Ascending aorta (tissue), 2 donors: ENCODE measurements at regions not wholly inside any gene's neighbourhood (a gene's known extent, or its start where the extent isn't known, plus 50 kb on each side); places are given as distances from the start of the nearest gene placed in this dataset.

Experiments
- DNase-seq, 2 donors: peaks; one replicate each; pipeline ENCODE4 v3.0.0-alpha.2; 2019; ENCODE audit warnings: low spot score in 2 of 2
- H3K27ac ChIP-seq, 2 donors: fragments of 200-600 bp; sonication (generic); one replicate each; pipeline ENCODE4 v1.5.1; 2016 to 2017; ENCODE audit warnings: mild to moderate bottlenecking in 1 of 2
- H3K27me3 ChIP-seq: fragments of 200-600 bp; sonication (generic); one replicate; pipeline ENCODE4 v1.5.1; 2017
- H3K36me3 ChIP-seq, 2 donors: fragments of 200-600 bp; sonication (generic); one replicate each; pipeline ENCODE4 v1.5.1; 2016
- H3K4me1 ChIP-seq, 2 donors: fragments of 200-600 bp; sonication (generic); one replicate each; pipeline ENCODE4 v1.5.1; 2016 to 2017; ENCODE audit warnings: mild to moderate bottlenecking in 1 of 2
- H3K4me3 ChIP-seq, 2 donors: fragments of 200-600 bp; sonication (generic); one replicate each; pipeline ENCODE4 v1.5.1; 2016 to 2017; ENCODE audit warnings: mild to moderate bottlenecking in 1 of 2
- H3K9me3 ChIP-seq, 2 donors: fragments of 200-600 bp; sonication (generic); one replicate each; pipeline ENCODE4 v1.5.1; 2016
- CTCF ChIP-seq, 3 experiments: fragments of 200-600 bp in 2 of 3; fragments of 450-650 bp in 1 of 3; sonication (generic) in 2 of 3; IDR thresholded peaks; one replicate each; pipeline ENCODE4 v1.5.1; 2016 to 2019; ENCODE audit warnings: antibody characterized with exemption in 3 of 3, mild to moderate bottlenecking in 1 of 3, moderate library complexity in 1 of 3
- intact Hi-C: fragments of 100-400 bp; cut with DNase I; formaldehyde crosslinking; loops from one replicate; pipeline ENCODE4 v1.15.1; 2023

DNA sequence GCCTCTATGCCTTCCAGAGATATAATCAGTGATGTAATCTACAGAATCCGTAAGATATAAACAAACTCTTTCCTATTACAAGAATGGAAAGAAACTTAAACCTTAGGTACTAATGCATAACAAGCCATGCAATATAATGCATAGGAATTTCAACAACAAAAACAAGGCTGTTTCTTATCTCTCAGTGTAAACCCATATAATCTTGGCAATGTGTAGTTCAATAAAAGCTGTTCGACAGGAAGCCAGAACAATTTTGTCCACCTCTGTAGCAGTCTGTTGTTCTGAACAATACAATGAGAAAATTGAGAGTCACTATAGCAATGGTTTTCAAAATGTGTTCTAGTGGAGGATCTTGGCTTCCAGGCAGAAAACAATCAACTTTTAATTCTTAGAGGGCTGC lies 111.5 kb upstream of the FREM2 start:
- no peak for TF ChIP-seq CTCF (IDR thresholded peaks at IDR 0.05)
- Histone ChIP-seq H3K4me3 (no peak overlapping the region), H3K27ac (no peak overlapping the region), H3K4me1 (no peaks in the 10 kb centered on the region), H3K36me3 (no peaks in the 10 kb centered on the region), H3K27me3 (no peaks in the 10 kb centered on the region), H3K9me3 (no peaks in the 10 kb centered on the region)
- no peak for DNase-seq
- intact Hi-C loops, result no loop called here

DNA sequence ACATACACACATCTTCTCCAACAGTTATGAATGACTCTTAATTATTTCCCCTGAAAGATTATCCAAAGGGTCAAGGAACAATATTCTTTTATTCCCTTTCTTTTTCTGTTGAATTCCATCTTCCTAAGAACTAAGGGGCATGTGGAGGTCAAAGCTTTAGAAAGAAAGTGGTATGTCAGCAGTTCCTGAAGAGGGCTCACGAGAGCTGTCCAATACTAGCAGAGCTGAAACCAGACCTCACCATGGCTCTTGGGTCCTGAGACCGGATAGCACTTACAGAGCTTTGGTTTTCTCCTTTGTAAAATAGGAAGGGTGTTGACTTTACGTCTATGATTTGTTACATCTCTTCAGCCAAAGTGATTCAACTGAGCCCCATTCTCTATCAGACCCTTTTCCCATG lies 109.8 kb upstream of the FREM2 start:
- intact Hi-C loops, result no loop called here
- H3K36me3 ChIP-seq, result no peaks in the 10 kb centered on the region
- no peaks in the 10 kb centered on the region for H3K4me1 ChIP-seq
- no peaks in the 10 kb centered on the region for H3K27me3 ChIP-seq
- no peak overlapping the region for H3K4me3 ChIP-seq
- H3K27ac ChIP-seq, result no peak overlapping the region
- no peak for DNase-seq
- H3K9me3 ChIP-seq, result no peaks in the 10 kb centered on the region
- TF ChIP-seq CTCF (IDR thresholded peaks at IDR 0.05), result no peak

GRCh38 chr13:38582133-38582532 lies 104.7 kb upstream of the FREM2 start:
- Histone ChIP-seq H3K4me3 (no peak overlapping the region), H3K9me3 (no peaks in the 10 kb centered on the region), H3K27me3 (no peaks in the 10 kb centered on the region), H3K36me3 (no peaks in the 10 kb centered on the region), H3K27ac (no peak overlapping the region), H3K4me1 (no peaks in the 10 kb centered on the region)
- intact Hi-C loops, result no loop called here
- no peak for DNase-seq
- TF ChIP-seq CTCF (IDR thresholded peaks at IDR 0.05), result peak in 2 of 3 experiments; percentile 3 to 25

- Histone ChIP-seq H3K36me3 (no peaks in the 10 kb centered on the region), H3K27ac (no peak overlapping the region), H3K4me1 (no peaks in the 10 kb centered on the region), H3K4me3 (no peak overlapping the region), H3K27me3 (no peaks in the 10 kb centered on the region), H3K9me3 (no peaks in the 10 kb centered on the region)
- no peak for DNase-seq
- intact Hi-C loops, result no loop called here
- TF ChIP-seq CTCF (IDR thresholded peaks at IDR 0.05), result no peak
Measured at GRCh38 chr13:38590230-38590629, 96.6 kb upstream of the FREM2 start.

GRCh38 chr13:38590796-38591507 lies 95.9 kb upstream of the FREM2 start:
- no peaks in the 10 kb centered on the region for H3K36me3 ChIP-seq
- no peak for TF ChIP-seq CTCF (IDR thresholded peaks at IDR 0.05)
- H3K4me3 ChIP-seq, result no peak overlapping the region
- H3K27ac ChIP-seq, result no peak overlapping the region
- intact Hi-C loops, result no loop called here
- H3K4me1 ChIP-seq, result no peaks in the 10 kb centered on the region
- no peak for DNase-seq
- no peaks in the 10 kb centered on the region for H3K9me3 ChIP-seq
- H3K27me3 ChIP-seq, result no peaks in the 10 kb centered on the region

- Histone ChIP-seq H3K4me3 (no peak overlapping the region), H3K27me3 (no peaks in the 10 kb centered on the region), H3K9me3 (no peaks in the 10 kb centered on the region), H3K4me1 (no peaks in the 10 kb centered on the region), H3K27ac (no peak overlapping the region), H3K36me3 (no peaks in the 10 kb centered on the region)
- DNase-seq, result no peak
- no peak for TF ChIP-seq CTCF (IDR thresholded peaks at IDR 0.05)
- intact Hi-C loops, result no loop called here
Measured at GRCh38 chr13:38602266-38602665, 84.6 kb upstream of the FREM2 start.
